Ovary (tissue), 7 donors: ENCODE measurements at regions not wholly inside any gene's neighbourhood (a gene's known extent, or its start where the extent isn't known, plus 50 kb on each side); places are given as distances from the start of the nearest gene placed in this dataset.

Experiments
- DNase-seq, 5 donors: peaks; one replicate each; pipeline ENCODE4 v3.0.0-alpha.2; 2019 to 2020
- H3K27ac ChIP-seq, 2 donors: fragments of 200-600 bp; one replicate each; pipeline versions ENCODE4 v1.5.1 to v1.8.0; 2019 to 2022
- H3K27me3 ChIP-seq: fragments of 200-600 bp; one replicate; pipeline ENCODE4 v1.8.0; 2022
- H3K36me3 ChIP-seq: fragments of 200-600 bp; sonication (generic); one replicate; pipeline ENCODE4 v1.5.1; 2019
- H3K4me1 ChIP-seq: one replicate; pipeline ENCODE4 v1.8.1; 2013; ENCODE audit warnings: mild to moderate bottlenecking, moderate library complexity; ENCODE audit not compliant: insufficient read depth
- H3K4me3 ChIP-seq: fragments of 200-600 bp; sonication (generic); one replicate; pipeline ENCODE4 v1.5.1; 2017
- H3K9me3 ChIP-seq, 2 donors: fragments of 200-600 bp in 1 of 2; sonication (generic) in 1 of 2; one replicate each; pipeline versions ENCODE4 v1.5.1 to v1.8.1; 2013 to 2019; ENCODE audit warnings: mild to moderate bottlenecking in 1 of 2, moderate library complexity in 1 of 2
- EP300 ChIP-seq: sonication (generic); formaldehyde crosslinking; IDR thresholded peaks from one replicate; pipeline ENCODE4 v1.6.1; 2017; ENCODE audit warnings: antibody characterized with exemption
- POLR2A ChIP-seq: fragments of 450-650 bp; IDR thresholded peaks from one replicate; pipeline ENCODE4 v1.6.1; 2017; ENCODE audit warnings: antibody characterized with exemption, mild to moderate bottlenecking, moderate library complexity
- WGBS, 3 donors: extraction: QIAGEN DNeasy Blood & Tissue Kit in 1 of 3; methylation state at CpG; one replicate each; pipeline versions ENCODE4 v1.1.5 to v1.1.7; 2013 to 2017; 5-methylcytosine and 5-hydroxymethylcytosine counted together
- intact Hi-C, 4 donors: fragments of 100-400 bp; cut with DNase I; formaldehyde crosslinking; loops; one replicate each; pipeline versions ENCODE4 v1.11.0 to v1.15.1; 2022 to 2023
- TF ChIP-seq, protein P1 (sequence below), 3 donors: fragments of 450-650 bp in 2 of 3; fragments of 200-600 bp in 1 of 3; IDR thresholded peaks; one replicate each; pipeline versions ENCODE4 v1.5.1 to v1.8.0; 2016 to 2022; ENCODE audit warnings: antibody characterized with exemption in 3 of 3, mild to moderate bottlenecking in 1 of 3
- donor health status: DM: no; HTN: no; CAD: no; lungs with moderate emphysema.
- donor health status: DM: no; HTN: no; CAD: no.
- donor health status: Bipolar disorder and iron deficiency.
- donor health status: DM: no; HTN: no; CAD: no.
- donor health status: DM: yes; HTN: yes; CAD: no.

DNA sequence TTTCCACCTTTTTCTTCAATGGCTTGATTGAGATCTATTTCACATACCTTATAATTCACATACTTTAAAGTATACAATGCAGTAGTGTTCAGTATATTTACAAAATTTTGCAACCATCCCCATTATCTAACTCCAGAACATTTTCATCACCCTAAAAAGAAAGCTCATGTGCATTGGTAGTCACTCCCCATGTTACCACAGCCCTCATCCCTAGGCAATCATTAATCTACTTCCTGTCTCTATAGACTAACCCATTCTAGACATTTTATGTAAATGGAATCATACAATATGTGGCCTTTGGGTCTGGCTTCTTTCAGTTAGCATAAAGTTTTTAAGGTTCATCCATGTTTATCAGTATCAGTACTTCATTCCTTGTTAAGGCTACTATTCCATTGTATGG, 214.2 kb downstream of the WDR11 start:
- intact Hi-C loops = no loop called here
- Histone ChIP-seq H3K27ac (no peak overlapping the region), H3K27me3 (no peaks in the 10 kb centered on the region), H3K9me3 (no peaks in the 10 kb centered on the region), H3K36me3 (no peaks in the 10 kb centered on the region), H3K4me1 (no peaks in the 10 kb centered on the region), H3K4me3 (no peak overlapping the region)
- TF ChIP-seq EP300 (no peak), POLR2A (no peak)
- TF ChIP-seq, protein P1, sequence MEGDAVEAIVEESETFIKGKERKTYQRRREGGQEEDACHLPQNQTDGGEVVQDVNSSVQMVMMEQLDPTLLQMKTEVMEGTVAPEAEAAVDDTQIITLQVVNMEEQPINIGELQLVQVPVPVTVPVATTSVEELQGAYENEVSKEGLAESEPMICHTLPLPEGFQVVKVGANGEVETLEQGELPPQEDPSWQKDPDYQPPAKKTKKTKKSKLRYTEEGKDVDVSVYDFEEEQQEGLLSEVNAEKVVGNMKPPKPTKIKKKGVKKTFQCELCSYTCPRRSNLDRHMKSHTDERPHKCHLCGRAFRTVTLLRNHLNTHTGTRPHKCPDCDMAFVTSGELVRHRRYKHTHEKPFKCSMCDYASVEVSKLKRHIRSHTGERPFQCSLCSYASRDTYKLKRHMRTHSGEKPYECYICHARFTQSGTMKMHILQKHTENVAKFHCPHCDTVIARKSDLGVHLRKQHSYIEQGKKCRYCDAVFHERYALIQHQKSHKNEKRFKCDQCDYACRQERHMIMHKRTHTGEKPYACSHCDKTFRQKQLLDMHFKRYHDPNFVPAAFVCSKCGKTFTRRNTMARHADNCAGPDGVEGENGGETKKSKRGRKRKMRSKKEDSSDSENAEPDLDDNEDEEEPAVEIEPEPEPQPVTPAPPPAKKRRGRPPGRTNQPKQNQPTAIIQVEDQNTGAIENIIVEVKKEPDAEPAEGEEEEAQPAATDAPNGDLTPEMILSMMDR (IDR thresholded peaks at IDR 0.05) = no peak
- no peak for DNase-seq

GRCh38 chr10:121069061-121069850, 218.1 kb downstream of the WDR11 start:
- intact Hi-C loops = no loop called here

GRCh38 chr10:121070275-121071070, 219.3 kb downstream of the WDR11 start:
- intact Hi-C loops = no loop called here
- Histone ChIP-seq H3K4me3 (no peak overlapping the region), H3K36me3 (no peaks in the 10 kb centered on the region), H3K27me3 (no peaks in the 10 kb centered on the region), H3K9me3 (no peaks in the 10 kb centered on the region), H3K27ac (no peak overlapping the region), H3K4me1 (no peaks in the 10 kb centered on the region)
- TF ChIP-seq, protein P1 (IDR thresholded peaks at IDR 0.05) = no peak
- TF ChIP-seq POLR2A (no peak), EP300 (no peak)
- DNase-seq = no peak
- 76 to 87% (median 82%) methylated on average over 6 of the region's 6 CpGs for WGBS, 3 donors

More at GRCh38 chr10:121069061-121069850, 218.1 kb downstream of the WDR11 start:
- Histone ChIP-seq H3K4me1 (no peaks in the 10 kb centered on the region), H3K36me3 (no peaks in the 10 kb centered on the region), H3K9me3 (no peaks in the 10 kb centered on the region), H3K27ac (no peak overlapping the region), H3K4me3 (no peak overlapping the region), H3K27me3 (no peaks in the 10 kb centered on the region)
- 84 to 95% (median 91%) methylated on average over 9 of the region's 9 CpGs for WGBS, 3 donors
- TF ChIP-seq, protein P1 (IDR thresholded peaks at IDR 0.05) = no peak
- TF ChIP-seq EP300 (no peak), POLR2A (no peak)
- no peak for DNase-seq

DNA sequence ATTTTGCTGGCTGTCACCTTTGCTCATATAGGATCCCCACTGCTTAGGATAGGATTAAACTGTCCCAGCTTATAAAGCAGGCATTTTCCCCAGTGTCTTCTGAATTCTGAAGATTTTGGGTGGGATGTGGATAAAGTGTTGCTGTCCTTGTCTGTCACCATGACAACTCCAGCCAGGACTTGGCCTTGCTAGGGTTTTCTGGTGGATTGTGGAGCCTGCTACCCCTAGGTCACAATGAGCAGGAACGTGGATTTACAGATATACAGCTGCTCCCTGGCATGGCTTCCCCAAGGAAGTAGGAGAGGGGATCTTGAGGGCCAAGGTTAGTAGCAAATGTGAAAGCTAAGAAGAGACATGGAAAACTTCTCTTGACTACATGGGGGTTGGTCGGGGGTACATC, 220.7 kb downstream of the WDR11 start:
- intact Hi-C loops = no loop called here
- Histone ChIP-seq H3K27me3 (no peaks in the 10 kb centered on the region), H3K4me3 (no peak overlapping the region), H3K36me3 (no peaks in the 10 kb centered on the region), H3K4me1 (no peaks in the 10 kb centered on the region), H3K27ac (no peak overlapping the region), H3K9me3 (no peaks in the 10 kb centered on the region)
- WGBS, 3 donors = 14 to 26% (median 18%) methylated on average over 2 of the region's 2 CpGs
- no peak for DNase-seq
- TF ChIP-seq, protein P1 (IDR thresholded peaks at IDR 0.05) = no peak
- no peak for TF ChIP-seq EP300
